ENCODE measurements at regions not wholly inside any gene's neighbourhood (a gene's known extent, or its start where the extent isn't known, plus 50 kb on each side); places are given as distances from the start of the nearest gene placed in this dataset.

DNA sequence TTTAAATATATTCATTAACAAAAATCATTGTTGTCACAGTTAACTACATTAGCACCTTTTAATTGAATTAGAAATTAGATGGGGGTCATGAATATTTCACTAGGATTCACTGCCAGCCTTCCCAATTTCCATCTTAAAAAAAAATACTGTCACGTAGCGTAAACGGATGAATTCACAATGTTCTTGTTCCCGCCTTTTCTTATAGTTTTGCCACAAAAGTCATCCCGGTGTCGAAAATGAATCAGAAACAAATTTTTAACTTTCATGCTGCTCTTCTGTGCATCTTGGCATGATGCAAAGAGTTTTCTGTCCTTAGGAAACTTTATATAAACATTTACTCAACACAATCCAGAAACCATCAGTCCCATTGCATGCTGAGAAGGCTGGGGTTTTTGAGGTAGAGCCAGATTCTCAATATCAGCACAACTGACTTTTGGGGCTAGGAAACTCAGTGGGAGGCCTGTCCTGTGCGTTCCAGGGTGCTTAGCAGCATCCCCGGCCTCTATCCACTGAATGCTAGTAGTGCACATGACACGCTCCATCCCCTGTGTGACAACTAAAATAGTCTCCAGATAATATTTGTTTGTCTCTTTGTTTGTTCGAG, 252.9 kb upstream of the XYLT1 start:
- no peak for DNase-seq

DNA sequence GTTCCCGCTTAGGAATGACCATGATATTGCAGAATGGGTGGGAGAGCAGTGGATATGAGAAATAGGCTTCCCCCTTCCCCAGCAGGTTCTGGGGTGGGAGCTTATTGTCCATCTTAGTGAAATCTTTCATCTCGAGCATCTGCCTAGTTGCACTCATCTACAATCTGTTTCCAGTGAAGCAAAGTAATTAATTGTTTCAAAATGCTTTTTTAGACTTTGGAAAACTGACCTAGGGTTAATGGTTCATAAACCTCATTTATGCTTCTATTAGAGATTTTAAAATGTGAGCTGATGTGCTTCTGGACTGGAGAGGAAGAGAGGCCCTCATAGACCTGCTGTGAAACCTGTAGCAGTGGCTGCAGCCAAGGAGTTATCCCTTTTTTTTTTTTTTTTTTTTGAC, 247.7 kb upstream of the XYLT1 start:
- DNase-seq: no peak

DNA sequence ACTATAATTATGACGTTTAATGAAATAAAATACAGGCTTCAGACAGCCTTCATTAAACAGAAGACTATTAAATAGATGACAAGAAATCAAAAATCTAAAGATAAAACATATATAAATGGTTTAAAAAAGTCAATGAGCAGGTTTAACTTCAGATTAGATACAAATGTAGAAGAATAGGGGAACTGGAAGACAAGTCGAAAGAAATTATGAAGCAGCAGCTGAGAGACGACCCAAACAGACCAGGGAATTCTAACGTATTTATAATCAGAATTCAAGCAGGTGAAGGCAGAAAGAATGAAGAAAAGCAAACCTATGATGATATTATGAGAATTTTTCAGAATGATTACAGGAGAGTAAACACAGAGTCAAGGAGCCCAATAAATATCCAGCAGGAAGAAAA, 235.1 kb upstream of the XYLT1 start:
- DNase-seq: no peak

DNA sequence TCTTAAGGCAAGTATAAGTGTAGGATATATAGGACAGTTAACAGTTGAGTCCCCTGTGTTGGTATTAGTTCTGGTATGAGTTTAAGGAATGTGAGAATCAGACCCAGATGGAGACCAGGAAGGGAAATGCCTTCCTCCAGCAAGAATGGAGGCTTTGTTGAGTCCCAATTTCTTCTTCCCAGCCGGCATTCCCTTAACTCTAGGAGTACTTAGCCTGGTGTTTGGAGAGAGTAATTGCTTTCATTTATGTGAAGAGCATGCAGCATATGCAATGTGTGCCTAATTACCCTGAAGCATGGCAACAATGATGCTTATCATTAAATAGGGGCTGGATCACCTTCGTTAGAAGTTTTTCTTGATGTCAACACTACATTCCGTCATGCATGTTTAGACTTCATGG, 225.9 kb upstream of the XYLT1 start:
- DNase-seq: no peak

DNA sequence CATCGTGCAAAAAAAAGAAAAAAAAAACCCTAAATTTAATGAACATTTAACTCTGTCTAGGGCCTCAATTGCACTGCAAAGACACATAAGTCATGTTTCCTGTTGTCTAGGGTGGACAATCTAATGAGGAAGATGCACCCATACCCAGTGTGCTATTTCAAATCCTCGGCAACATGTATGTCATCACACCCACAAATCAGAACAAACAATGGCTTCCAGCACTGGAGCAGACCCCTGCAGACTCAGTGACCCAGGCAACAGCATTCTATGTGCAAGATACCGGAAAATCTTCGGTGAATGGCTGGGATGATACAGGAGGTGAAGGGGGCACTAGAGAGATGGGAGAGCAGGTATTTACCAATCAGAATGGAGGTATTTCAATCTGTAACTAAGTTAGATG, 221.7 kb upstream of the XYLT1 start:
- no peak for DNase-seq

DNA sequence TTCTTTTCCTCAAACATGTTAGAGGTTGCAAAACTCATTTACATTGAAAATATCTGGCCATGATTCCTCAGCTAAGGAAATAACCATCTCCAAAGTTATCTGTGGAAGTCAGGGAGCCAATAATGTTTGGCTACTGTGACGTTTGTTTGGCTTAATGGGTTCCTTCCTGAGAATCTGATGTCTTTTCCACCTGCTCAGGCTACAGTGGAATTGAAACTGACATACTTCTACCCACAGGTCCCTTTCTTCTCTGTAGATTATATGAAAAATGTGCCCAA, 221.1 kb upstream of the XYLT1 start:
- DNase-seq: no peak

DNA sequence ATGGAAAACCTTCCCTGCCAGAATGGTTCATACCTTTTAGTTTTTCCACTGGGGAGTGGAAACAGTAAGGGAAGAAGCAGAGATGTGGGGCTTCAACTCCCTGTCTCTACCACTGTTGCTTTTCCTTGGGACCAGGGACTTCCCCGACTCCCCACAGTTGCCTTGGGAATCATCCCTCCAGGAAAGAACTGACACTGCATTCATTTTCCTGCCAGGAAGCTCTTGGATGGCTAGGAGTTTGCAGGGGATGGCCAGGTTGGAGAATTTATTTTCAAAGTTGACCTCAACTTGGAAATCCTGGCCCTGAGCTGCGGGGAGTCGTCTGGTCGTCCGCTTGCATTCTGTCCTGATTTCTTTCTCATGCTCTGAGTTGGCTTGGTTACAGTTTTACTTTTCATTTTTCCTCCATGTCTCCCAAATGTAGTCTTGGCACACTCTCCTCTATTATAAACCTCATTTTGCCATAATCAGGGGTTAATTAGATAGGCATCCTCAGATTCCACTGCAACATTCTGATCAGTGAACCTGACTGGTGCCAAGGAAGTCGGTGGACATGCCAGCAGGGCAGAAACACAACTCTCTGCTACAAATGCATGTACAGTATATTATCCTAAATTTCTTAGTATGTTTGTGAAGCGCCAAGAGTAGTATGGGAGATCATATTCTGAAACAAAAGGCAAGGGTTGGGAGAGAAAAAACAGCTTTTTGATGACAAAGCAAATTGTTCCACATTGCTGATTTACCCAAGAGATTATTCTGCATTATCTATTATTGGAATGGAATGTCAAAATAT, 220.5 kb upstream of the XYLT1 start:
- no peak for DNase-seq

DNA sequence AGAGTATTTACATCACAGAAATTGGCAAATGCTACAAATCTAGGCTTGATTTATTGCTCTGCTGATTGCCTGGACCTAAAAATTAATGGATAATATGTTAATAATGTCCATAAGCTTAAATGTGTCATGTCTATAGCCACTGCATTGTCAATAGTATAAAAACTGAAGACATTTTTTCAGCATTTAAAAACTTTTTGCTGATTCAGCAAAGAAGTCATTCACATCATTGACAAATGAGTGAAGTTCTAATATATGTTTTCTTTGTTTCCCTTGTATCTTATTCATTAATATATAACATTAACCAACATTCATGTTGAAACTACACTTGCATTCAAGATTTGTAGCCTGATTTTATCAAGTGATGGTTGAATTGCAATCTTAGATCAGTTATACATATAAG, 214.7 kb upstream of the XYLT1 start:
- no peak for DNase-seq

DNA sequence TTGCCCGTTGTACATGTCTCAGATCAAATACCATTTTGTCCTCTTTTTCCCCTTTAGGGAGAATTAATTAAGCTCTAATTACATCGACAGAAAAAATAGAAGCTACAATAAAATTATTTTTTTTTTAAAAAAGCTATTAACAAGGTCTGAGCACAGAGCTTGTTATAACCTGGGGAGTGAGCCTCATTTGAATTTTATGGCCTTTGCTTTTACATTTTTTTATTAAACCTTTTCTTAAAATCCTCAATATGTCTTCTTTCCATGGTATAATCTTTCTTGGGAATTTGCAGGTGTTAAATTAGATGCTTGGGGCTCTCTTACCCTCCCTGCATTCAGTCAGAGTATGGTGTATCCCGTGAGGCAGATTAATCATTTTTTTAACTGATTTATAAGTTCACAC, 212.5 kb upstream of the XYLT1 start:
- no peak for DNase-seq

DNA sequence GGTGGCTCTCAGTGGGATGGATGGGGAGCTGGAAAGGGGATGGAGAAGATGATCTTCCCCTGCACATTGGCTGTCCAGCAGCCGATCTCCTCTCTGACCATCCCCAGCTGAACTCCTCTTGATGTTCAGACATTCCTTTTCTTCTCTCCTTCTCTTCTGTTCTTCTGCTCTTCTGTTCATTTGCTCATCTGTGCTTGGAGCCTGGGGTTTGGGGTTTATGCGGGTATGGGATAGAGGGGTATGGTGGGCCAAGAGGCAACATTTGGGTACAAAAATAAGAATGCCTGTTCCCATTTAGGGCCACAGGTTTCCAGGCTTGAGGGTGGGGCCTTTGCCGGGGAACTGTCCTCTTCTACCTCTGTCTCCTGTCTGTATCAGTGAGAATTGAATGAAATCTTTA, 205.4 kb upstream of the XYLT1 start:
- DNase-seq: no peak

DNA sequence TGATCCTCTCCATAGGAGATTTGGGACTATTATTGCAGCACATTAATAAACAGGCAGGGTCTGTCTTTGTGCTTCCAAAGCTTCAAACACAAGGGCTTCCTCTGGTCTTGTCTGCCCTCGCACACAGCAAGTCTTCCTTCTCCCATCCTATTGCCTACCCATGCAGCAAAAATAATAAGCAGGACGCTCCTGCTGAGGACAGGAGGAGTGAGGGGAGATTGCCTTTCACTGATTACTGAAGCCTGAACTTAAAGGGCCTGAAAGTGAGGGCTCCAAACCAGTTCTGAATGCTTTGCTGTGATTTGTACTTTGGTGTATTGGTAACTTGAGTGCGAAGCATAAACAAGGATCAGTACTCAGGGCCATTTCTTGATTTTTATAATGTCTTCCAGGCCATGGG, 197.6 kb upstream of the XYLT1 start:
- DNase-seq: no peak

DNA sequence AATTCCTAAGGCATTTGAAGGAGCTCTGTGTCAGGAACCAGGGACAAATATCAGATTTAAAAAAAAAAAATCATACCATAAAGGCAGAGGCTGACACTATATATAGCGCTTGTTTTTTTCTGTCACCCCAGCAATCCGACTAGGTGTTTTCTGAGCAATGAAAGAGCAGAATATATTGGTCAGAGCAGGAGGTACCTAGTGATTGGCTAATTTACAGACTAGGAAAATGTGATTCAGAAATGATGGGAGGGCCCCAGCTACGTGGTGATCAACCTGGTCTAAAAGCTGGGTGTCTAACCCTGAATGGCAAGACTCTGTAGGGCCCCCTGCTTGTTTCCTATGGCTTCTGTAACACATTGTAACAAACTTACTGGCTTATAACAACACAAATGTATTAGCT, 195.5 kb upstream of the XYLT1 start:
- no peak for DNase-seq

DNA sequence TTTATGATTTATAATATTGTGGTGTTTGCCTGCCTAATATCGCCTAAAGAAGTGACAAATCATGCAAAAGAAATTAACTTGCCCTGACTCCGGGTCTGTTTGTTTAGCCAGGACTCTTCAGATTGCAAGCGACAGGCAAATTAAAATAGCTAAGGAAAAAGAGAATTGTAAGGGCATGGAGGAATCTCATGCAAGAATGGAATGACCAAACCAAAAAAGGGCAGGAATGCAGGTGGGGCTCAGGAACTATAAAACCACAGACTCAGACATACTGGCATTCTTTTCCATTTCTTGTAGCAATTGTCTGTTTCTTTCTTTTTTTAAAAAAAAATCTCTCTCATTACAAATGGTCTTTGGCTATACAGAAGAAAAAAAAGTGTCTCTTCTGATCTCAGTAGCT, 188.1 kb upstream of the XYLT1 start:
- DNase-seq: no peak

DNA sequence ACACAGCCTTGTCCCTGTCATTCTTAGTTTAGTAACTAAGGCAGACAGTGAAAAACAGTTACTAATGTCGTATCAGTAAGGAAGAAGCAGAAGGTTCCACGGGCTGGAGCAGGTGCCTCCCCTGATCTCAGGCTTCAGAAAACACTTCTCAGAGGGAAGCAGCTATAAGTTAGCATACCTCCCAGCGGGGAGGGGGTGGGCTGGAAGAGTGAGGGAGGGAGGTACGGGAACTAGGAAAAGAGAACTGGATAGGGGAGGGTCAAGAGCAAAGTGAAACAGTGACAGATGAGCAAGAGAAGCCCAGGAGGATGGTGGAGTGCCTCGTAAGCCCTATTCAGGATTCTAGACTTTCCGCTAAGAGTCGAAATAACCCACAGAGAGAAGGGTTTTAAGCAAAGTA, 186.3 kb upstream of the XYLT1 start:
- DNase-seq: no peak

DNA sequence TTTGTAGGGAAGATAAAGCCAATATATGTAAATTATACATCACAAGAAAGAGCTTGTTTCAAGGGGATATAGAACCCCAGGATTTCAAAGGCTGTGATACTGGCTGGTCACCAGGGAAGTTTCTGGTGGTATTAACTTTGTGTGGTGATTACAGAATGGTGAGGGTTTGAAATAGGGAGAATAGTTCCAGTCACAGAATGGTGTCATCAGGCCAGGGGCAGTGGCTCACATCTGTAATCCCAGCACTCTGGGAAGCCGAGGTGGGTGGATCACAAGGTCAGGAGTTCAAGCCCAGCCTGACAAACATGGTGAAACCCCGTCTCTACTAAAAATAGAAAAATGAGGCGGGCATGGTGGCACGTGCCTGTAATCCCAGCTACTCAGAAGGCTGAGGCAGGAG, 183.8 kb upstream of the XYLT1 start:
- DNase-seq: no peak

DNA sequence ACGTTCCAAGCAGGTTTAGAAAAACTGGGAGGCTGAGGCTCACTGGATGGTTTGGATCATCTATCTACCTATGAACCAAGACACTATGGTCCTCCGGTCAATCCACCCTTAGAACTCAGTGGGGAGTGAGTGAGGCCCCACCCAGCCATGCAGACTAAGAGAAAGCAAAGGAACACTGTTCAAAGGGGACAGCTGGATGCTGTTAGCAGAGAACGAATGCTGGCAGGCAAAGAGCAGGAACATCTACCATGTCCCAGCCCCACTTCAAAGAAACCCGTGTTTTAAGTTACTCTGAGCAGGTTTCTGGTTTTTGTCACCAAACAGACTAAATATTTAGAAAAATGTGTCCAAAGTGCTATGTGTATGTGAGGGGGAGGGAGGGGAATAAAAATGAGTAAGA, 183.4 kb upstream of the XYLT1 start:
- DNase-seq: no peak

DNA sequence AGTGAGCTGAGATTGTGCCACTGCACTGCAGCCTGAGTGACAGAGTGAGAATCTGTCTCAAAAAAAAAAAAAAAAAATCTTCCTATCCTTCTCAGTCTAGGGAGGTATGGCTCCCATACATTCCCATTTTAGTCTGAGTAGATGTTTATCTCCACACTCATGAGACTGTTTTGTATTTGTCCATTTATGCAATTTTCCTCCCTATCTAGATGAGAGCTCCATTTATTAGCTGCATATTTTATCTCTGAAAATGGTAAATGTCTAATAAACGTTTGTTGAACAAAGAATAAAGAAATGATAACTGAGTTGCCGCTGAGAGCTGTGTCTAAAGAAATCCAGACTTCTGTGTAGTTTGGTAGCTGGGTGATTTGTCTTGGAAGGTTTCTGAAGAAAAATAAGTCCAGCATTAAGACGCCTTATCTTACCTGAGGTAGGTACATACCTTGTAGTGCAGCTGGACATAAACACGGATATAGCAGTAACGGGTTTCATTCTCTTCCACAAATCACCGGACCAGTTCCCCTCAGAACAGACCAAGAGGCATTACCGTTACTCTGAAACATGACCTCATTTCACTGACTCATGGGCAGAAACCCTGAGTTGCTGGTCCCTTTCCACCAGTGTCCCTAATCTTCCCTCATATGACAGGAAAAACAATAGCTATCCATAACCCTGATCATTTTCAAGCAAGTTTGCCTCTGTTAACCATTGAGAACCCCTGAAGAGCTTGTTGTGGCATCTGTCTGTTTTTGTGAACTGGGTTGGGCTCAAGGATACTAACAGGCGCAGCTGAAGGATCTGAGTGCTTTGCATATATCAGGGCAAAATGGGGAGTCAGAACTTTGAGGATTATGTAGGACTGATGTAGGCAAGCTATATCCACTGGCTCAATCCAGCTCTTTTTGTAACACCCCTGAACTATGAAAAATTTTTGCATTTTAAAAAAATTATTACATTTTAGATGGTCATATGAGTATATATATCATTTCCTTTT, 177.4 kb upstream of the XYLT1 start:
- no peak for DNase-seq

DNA sequence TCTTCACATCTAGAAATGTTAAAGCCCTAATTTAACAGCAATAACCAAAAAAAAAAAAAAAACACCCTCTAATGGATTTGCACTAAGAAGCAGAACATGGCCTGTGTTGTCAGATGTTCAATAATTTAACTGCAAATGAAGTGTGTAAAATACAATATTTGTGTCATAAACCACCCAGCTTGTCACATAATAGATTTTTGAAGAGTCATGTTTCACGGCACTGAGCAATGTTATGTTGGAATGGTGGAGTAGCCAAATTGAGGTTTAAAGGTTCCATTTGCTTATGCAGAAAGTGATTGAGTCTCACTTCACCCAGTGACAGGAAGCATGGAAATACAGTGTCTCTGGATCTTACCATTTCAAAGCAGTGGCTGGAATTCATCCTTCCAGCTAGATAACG, 173.2 kb upstream of the XYLT1 start:
- DNase-seq: no peak

DNA sequence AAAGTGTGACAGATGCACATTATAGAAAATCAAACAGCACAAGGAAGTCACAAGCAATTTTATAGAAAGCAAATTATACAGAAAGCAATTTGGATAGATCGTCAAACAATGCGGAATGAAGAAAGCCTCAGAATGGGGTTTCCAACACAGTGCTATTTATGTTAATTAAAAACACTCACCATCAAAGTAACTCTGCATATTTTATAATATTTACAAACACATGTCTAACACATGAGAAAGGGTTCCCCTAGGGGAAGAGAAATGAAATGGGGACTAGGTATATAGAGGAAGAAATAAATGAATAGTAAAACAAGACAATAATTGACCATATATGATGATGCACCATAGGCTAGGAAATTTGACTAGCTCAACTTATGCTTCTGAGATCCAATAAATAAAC, 171.2 kb upstream of the XYLT1 start:
- no peak for DNase-seq

DNA sequence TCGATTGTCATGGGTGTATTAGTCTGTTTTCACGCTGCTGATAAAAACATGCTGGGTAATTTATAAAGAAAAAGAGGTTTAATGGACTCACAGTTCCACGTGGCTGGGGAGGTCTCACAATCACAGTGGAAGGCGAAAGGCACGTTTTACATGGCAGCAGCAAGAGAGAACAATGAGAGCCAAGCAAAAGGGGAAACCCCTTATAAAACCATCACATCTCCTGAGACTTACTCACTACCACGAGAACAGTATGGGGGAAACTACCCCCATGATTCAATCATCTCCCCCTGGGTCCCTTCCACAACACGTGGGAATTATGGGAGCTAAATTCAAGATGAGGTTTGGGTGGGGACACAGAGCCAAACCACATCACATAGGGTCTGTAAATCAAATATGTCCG, 167.4 kb upstream of the XYLT1 start:
- no peak for DNase-seq

DNA sequence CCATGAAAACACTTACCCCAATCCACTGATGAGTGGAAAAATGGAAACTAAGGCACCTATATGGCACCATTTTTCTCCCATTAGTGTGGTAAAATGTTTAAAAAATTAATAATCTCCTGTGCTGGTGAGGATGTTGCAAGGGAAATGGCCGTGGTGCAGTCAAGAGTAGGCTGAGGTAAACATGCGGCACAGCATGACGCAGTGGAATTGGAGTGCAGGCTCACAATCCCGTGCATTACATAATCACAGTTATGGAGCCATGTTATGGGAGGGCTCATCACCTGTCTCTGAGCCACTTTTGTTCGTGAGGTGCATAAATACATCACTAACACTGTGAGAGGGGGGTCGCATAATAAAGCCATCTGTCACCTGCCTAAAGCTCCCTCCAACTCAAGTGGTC, 164.4 kb upstream of the XYLT1 start:
- no peak for DNase-seq

DNA sequence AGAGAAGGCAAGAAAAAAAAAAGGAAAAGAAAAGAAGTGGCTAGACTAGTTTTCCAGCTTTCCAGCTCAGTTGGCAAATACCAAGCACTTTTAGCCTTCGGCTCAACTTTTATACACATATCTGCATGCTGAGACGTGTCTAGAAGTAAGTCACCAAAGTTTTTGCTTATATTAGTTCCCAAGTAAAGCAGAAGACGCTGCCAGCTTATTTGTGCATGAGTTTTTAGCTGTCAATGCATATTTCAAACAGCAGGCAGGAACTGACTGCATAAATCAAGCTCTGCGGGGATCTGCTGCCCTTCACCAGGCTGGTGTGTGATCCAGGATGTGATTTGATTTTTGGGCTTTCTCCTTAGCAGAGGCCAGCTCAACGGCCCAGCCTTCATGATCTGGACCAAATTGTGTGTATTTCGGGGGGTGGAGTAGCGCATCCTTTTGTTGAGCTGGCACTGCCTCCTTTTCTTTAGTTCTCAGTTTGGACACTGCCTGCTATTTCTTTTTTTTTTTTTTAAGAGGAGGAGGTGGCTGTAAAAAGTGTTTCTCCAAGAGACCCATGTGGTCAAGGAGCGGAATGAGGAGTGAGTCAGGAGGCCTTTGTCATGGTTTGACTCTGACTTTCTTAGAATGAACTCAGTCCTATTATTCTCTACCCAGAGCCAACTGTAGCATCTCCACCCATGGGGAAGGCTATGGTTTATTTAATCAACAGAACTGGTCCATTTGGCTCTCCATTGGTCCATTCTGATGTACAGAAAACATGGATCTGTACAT, 162.6 kb upstream of the XYLT1 start:
- DNase-seq: peak; percentile 14

DNA sequence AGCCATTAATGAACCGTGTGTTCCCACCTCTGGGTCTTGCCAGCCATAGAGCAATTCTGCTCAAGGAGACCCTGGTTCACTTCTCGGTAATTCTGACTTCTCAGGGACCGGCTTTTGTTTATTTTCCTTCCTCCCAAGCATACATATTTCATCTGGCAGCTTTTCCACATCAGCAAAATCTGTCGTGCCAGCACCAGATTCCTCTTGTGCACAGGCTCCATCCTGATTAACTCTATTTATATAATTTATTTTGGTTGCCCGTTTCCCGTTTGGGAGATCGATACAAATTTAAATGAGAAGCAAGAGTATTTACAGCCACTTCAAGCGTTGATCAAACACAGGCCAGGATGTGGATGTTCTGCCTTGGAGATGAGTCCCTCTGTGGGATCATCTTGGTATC, 161.9 kb upstream of the XYLT1 start:
- DNase-seq: no peak
